ENCODE measurements at regions not wholly inside any gene's neighbourhood (a gene's known extent, or its start where the extent isn't known, plus 50 kb on each side); places are given as distances from the start of the nearest gene placed in this dataset.
A peak's percentile ranks its signal among the peaks of the same experiment; 100 is the strongest.

DNA sequence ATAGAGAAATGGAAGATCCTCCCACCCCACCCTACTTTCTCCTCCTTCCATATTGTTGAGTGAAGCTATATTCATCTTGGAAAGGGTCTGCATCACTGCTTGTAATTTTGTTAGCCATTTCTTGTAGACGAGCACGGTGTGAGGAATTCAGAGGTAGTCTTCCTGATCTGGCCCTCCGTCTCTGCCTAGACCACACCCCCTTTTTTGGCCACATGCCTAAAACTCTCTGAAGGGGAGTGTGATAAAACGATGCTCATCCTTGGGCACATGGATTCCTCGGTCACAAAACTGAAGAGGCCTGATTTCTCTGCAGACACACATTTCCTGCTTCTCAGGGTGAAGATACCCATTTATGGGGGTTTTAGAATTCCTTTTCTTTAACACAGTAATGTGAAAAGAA lies 182.8 kb downstream of the LARP7 start:
- H3K4ac ChIP-seq (ENCODE audit: low read depth, low read length): no peak overlapping the region
- H3K14ac ChIP-seq (ENCODE audit: insufficient read depth, low read length): no peak overlapping the region
- peaks cover 0 to 14% (median 11%) of the 10 kb centered on the region in 3 experiments; a peak in 6 of 7 replicates for H3K36me3 Mint-ChIP-seq (ENCODE audit: insufficient read depth in 1 of 3, low read depth in 3 of 3)
- no peak overlapping the region for H2BK20ac ChIP-seq (ENCODE audit: low read depth, low read length, poor library complexity, severe bottlenecking)
- peaks cover 3% of the 10 kb centered on the region for H3K4me1 ChIP-seq (ENCODE audit: insufficient read depth, low read length)
- no peak overlapping the region for H3K27ac ChIP-seq (ENCODE audit: insufficient read length, low read depth, low read length)
- H3K9me3 ChIP-seq (ENCODE audit: control insufficient read depth, low read depth, low read length): no peaks in the 10 kb centered on the region
- H3K79me1 ChIP-seq (ENCODE audit: insufficient read depth, low read depth, low read length, poor library complexity, severe bottlenecking): no peaks in the 10 kb centered on the region
- H3K9me3 Mint-ChIP-seq: no peaks in the 10 kb centered on the region
- no CpG with 5 or more reads among the region's 5 CpGs for WGBS (ENCODE audit: extremely low coverage, insufficient read length, low lambda C conversion rate)
- H4K5ac ChIP-seq (ENCODE audit: insufficient read length, low read depth, low read length): no peak overlapping the region
- no peak overlapping the region for H2AFZ ChIP-seq (ENCODE audit: low read length)
- H2BK15ac ChIP-seq (ENCODE audit: low read depth, low read length): no peak overlapping the region
- H3K4me2 ChIP-seq (ENCODE audit: insufficient read depth, insufficient read length, low read length): no peak overlapping the region
- no peaks in the 10 kb centered on the region for H3K79me2 ChIP-seq (ENCODE audit: insufficient read depth, low read length)
- no peak overlapping the region for H2BK5ac ChIP-seq (ENCODE audit: insufficient read length, low read length)
- peaks cover 22 to 26% of the 10 kb centered on the region in 2 experiments for H3K4me1 Mint-ChIP-seq
- H3K27ac Mint-ChIP-seq: peak overlapping the region in 1 of 3 experiments; percentile 52; a peak in 1 of 7 replicates
- H4K20me1 ChIP-seq (ENCODE audit: control insufficient read depth, insufficient read depth, insufficient read length): no peaks in the 10 kb centered on the region
- H4K91ac ChIP-seq (ENCODE audit: insufficient read length, low read depth, low read length): no peak overlapping the region
- H3K23ac ChIP-seq (ENCODE audit: insufficient read length, low read depth, low read length): no peak overlapping the region
- no peak overlapping the region for H2BK120ac ChIP-seq (ENCODE audit: low read depth, low read length, poor library complexity, severe bottlenecking)
- H3K56ac ChIP-seq (ENCODE audit: insufficient read length, low read depth, low read length): no peak overlapping the region
- H3K18ac ChIP-seq (ENCODE audit: insufficient read length, low read depth, low read length): no peak overlapping the region
- no peak overlapping the region for H3T11ph ChIP-seq (ENCODE audit: low read length)
- no peak overlapping the region for H2AK5ac ChIP-seq (ENCODE audit: insufficient read length, low read length)
- no peak overlapping the region for H3K4me3 Mint-ChIP-seq
- TF ChIP-seq, protein P1, sequence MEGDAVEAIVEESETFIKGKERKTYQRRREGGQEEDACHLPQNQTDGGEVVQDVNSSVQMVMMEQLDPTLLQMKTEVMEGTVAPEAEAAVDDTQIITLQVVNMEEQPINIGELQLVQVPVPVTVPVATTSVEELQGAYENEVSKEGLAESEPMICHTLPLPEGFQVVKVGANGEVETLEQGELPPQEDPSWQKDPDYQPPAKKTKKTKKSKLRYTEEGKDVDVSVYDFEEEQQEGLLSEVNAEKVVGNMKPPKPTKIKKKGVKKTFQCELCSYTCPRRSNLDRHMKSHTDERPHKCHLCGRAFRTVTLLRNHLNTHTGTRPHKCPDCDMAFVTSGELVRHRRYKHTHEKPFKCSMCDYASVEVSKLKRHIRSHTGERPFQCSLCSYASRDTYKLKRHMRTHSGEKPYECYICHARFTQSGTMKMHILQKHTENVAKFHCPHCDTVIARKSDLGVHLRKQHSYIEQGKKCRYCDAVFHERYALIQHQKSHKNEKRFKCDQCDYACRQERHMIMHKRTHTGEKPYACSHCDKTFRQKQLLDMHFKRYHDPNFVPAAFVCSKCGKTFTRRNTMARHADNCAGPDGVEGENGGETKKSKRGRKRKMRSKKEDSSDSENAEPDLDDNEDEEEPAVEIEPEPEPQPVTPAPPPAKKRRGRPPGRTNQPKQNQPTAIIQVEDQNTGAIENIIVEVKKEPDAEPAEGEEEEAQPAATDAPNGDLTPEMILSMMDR (conservative IDR thresholded peaks at IDR 0.05): no peak
- no peak overlapping the region for H4K8ac ChIP-seq (replicated peaks; ENCODE audit: insufficient read length, low read depth, low read length)
- DNase-seq: no peak
- no peaks in the 10 kb centered on the region for H3K27me3 Mint-ChIP-seq (ENCODE audit: low read depth)
- peaks cover 7% of the 10 kb centered on the region for H3K23me2 ChIP-seq (ENCODE audit: insufficient read length, low read depth, low read length, poor library complexity, severe bottlenecking)
- H2BK12ac ChIP-seq (ENCODE audit: insufficient read length, low read depth, low read length): no peak overlapping the region
- H3K27me3 ChIP-seq (ENCODE audit: insufficient read depth, low read length): no peaks in the 10 kb centered on the region
- no peak overlapping the region for H3K9ac ChIP-seq (ENCODE audit: extremely low read depth, insufficient read length, low read length)

All from H9 (cell line).